MM.1S (cell line): ENCODE measurements at regions not wholly inside any gene's neighbourhood (a gene's known extent, or its start where the extent isn't known, plus 50 kb on each side); places are given as distances from the start of the nearest gene placed in this dataset.

Experiments
- EZH2 ChIP-seq: fragments of 300-600 bp; sonication (generic); optimal IDR thresholded peaks from 2 replicates; pipeline ENCODE3; 2017; ENCODE audit warnings: low read depth, mild to moderate bottlenecking, antibody characterized with exemption, low read length, mixed read lengths
- EZH2phosphoT487 ChIP-seq: fragments of 300-600 bp; sonication (generic); IDR thresholded peaks from 2 replicates; pipeline ENCODE4 v1.6.1; 2018; ENCODE audit warnings: antibody characterized with exemption, low read length
- TF ChIP-seq, protein P1 (sequence below): fragments of 300-600 bp; sonication (generic); IDR thresholded peaks from 2 replicates; pipeline ENCODE4 v1.5.1; 2016; ENCODE audit warnings: antibody characterized with exemption, low read length, mixed read lengths

GRCh38 chr7:46527360-46527759, 606.3 kb upstream of the IGFBP3 start:
- TF ChIP-seq, protein P1, sequence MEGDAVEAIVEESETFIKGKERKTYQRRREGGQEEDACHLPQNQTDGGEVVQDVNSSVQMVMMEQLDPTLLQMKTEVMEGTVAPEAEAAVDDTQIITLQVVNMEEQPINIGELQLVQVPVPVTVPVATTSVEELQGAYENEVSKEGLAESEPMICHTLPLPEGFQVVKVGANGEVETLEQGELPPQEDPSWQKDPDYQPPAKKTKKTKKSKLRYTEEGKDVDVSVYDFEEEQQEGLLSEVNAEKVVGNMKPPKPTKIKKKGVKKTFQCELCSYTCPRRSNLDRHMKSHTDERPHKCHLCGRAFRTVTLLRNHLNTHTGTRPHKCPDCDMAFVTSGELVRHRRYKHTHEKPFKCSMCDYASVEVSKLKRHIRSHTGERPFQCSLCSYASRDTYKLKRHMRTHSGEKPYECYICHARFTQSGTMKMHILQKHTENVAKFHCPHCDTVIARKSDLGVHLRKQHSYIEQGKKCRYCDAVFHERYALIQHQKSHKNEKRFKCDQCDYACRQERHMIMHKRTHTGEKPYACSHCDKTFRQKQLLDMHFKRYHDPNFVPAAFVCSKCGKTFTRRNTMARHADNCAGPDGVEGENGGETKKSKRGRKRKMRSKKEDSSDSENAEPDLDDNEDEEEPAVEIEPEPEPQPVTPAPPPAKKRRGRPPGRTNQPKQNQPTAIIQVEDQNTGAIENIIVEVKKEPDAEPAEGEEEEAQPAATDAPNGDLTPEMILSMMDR: no peak
- TF ChIP-seq EZH2phosphoT487: no peak
- no peak for TF ChIP-seq EZH2
